Endothelial cell (in vitro differentiated cells): ENCODE measurements at regions not wholly inside any gene's neighbourhood (a gene's known extent, or its start where the extent isn't known, plus 50 kb on each side); places are given as distances from the start of the nearest gene placed in this dataset.

Source experiments
- DNase-seq: peaks from one replicate; pipeline ENCODE4 v3.0.0; 2021; ENCODE audit warnings: low spot score
- H3K27ac Mint-ChIP-seq: one replicate; pipeline ENCODE4 v1.8.0; 2021; ENCODE audit warnings: mixed read lengths, inconsistent platforms; ENCODE audit not compliant: unreplicated experiment
- H3K27me3 Mint-ChIP-seq: one replicate; pipeline ENCODE4 v1.8.0; 2021; ENCODE audit warnings: mild to moderate bottlenecking, moderate library complexity, mixed read lengths, inconsistent platforms; ENCODE audit not compliant: unreplicated experiment
- H3K36me3 Mint-ChIP-seq: one replicate; pipeline ENCODE4 v1.8.0; 2021; ENCODE audit warnings: mild to moderate bottlenecking, low read depth, mixed read lengths, inconsistent platforms; ENCODE audit not compliant: unreplicated experiment
- H3K4me1 Mint-ChIP-seq: one replicate; pipeline ENCODE4 v1.8.0; 2021; ENCODE audit warnings: mild to moderate bottlenecking, mixed read lengths, inconsistent platforms; ENCODE audit not compliant: unreplicated experiment
- H3K4me3 Mint-ChIP-seq: one replicate; pipeline ENCODE4 v1.8.0; 2021; ENCODE audit warnings: mild to moderate bottlenecking, mixed read lengths, inconsistent platforms; ENCODE audit not compliant: unreplicated experiment
- H3K9me3 Mint-ChIP-seq: one replicate; pipeline ENCODE4 v1.8.0; 2021; ENCODE audit warnings: mixed read lengths, inconsistent platforms; ENCODE audit not compliant: unreplicated experiment
- TF ChIP-seq, protein P1 (sequence below): fragments of 200-600 bp; sonication (generic); IDR thresholded peaks from one replicate; pipeline ENCODE4 v1.5.0; 2021; ENCODE audit warnings: antibody characterized with exemption; ENCODE audit not compliant: unreplicated experiment

DNA sequence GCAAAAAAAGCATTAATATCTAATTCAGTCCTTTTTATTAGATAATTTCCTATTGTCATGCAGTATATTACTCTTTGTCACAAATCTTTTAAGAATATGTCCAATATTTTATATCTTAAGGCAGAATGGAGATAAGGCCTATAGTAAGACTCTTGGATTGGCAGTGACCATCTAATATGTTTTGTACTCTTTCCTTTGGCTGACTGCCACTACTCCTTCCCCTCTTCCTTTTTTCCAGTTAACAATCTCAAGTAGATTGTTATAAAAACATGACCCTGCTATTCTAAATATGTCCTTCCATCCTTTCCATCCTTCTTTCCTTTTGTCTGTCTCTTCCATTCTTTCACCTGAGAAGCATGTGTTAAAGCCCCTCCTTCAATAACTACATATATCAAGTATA lies 92.8 kb upstream of the TMEM168 start:
- Mint-ChIP-seq H3K9me3 (no peaks in the 10 kb centered on the region), H3K4me3 (no peak overlapping the region)

DNA sequence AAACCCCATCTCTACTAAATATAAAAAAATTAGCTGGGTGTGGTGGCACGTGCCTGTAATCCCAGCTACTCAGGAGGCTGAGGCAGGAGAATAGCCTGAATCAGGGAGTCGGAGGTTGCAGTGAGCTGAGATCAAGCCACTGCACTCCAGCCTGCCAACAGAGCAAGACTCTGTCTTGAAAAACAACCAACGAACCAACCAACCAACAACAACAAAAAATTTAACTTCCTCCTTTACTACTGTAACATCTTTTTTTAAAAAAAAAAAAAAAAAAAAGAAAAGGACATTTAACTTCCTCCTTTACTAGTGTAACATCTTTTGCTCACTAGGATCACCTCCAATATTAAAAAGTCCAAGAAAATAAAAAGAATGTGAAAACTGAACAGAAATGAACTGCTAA lies 92.3 kb upstream of the TMEM168 start:
- Mint-ChIP-seq H3K4me1 (peaks cover 19% of the 10 kb centered on the region), H3K4me3 (no peak overlapping the region), H3K27ac (no peak overlapping the region), H3K36me3 (peaks cover 15% of the 10 kb centered on the region), H3K9me3 (no peaks in the 10 kb centered on the region), H3K27me3 (no peaks in the 10 kb centered on the region)
- no peak for DNase-seq
- TF ChIP-seq, protein P1, sequence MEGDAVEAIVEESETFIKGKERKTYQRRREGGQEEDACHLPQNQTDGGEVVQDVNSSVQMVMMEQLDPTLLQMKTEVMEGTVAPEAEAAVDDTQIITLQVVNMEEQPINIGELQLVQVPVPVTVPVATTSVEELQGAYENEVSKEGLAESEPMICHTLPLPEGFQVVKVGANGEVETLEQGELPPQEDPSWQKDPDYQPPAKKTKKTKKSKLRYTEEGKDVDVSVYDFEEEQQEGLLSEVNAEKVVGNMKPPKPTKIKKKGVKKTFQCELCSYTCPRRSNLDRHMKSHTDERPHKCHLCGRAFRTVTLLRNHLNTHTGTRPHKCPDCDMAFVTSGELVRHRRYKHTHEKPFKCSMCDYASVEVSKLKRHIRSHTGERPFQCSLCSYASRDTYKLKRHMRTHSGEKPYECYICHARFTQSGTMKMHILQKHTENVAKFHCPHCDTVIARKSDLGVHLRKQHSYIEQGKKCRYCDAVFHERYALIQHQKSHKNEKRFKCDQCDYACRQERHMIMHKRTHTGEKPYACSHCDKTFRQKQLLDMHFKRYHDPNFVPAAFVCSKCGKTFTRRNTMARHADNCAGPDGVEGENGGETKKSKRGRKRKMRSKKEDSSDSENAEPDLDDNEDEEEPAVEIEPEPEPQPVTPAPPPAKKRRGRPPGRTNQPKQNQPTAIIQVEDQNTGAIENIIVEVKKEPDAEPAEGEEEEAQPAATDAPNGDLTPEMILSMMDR = no peak

More for the DNA sequence above, 92.8 kb upstream of the TMEM168 start:
- Mint-ChIP-seq H3K27ac (no peak overlapping the region), H3K27me3 (no peaks in the 10 kb centered on the region), H3K36me3 (peaks cover 15% of the 10 kb centered on the region), H3K4me1 (peaks cover 15% of the 10 kb centered on the region)
- DNase-seq = no peak
- TF ChIP-seq, protein P1 = no peak

DNA sequence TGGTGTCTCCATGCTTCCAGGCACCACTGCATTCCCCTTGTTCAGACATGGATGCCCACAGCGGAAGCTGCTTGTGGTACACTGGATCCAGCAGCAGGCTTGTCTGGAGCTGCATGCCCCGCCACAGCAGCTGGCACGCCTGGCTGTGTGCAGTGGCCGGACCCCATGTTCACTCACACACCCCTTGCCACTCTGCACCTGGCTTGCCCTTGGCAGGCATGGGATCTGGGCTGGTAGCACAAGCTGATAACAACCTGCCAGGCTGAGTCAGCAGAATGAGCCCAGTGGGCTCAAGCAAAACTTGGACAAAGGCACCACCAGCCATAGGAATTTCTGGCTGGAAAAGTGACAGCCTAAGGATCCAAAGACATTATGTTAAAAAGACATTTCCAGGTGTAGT lies 91.8 kb upstream of the TMEM168 start:
- Mint-ChIP-seq H3K27ac (no peak overlapping the region), H3K9me3 (no peaks in the 10 kb centered on the region), H3K4me3 (no peak overlapping the region), H3K4me1 (peaks cover 17% of the 10 kb centered on the region), H3K36me3 (peaks cover 15% of the 10 kb centered on the region), H3K27me3 (no peaks in the 10 kb centered on the region)
- TF ChIP-seq, protein P1 = no peak
- no peak for DNase-seq

GRCh38 chr7:112880818-112881418 lies 90.7 kb upstream of the TMEM168 start:
- H3K9me3 Mint-ChIP-seq = no peaks in the 10 kb centered on the region
- peaks cover 17% of the 10 kb centered on the region for H3K4me1 Mint-ChIP-seq
- no peaks in the 10 kb centered on the region for H3K27me3 Mint-ChIP-seq
- no peak overlapping the region for H3K27ac Mint-ChIP-seq
- DNase-seq = no peak
- H3K4me3 Mint-ChIP-seq = no peak overlapping the region
- TF ChIP-seq, protein P1 = no peak
- peaks cover 11% of the 10 kb centered on the region for H3K36me3 Mint-ChIP-seq

DNA sequence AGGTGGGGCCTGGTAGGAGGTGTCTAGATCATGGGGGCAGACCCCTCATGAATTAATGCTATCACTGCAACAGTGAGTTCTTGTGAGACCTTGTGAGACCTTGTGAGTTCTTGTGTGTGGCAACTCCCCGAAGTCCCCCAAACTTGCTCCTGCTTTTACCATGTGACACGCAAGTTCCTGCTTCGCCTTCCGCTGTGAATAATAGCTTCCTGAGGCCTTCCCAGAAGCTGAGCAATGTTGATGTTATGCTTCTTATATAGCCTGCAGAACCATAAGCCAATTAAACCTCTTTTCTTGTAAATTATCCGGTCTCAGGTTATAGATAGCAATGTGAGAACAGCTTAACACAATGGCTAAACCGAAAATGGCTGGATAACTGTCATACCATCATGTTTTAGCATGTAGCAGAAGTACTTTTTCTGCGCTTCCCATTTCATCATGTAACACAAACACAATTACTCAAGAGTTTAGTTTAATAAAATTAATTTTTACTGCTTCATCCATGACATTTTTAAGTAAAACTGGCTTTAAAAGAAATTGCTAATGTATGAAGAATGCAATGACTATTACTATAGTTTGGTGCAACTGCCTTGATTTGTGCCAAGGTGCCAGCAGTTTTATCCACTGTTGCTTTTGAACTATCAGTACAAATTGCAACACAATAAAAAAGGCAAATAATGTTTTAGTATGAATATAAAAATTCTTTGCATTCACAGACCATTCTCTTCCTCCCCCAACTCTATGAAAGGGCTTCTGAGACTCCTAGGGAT lies 87.7 kb upstream of the TMEM168 start:
- Mint-ChIP-seq H3K27ac (no peak overlapping the region), H3K27me3 (no peaks in the 10 kb centered on the region), H3K4me1 (peaks cover 14% of the 10 kb centered on the region), H3K4me3 (no peak overlapping the region), H3K9me3 (no peaks in the 10 kb centered on the region), H3K36me3 (no peaks in the 10 kb centered on the region)
- DNase-seq = no peak
- TF ChIP-seq, protein P1 = no peak
